ENCODE measurements at regions not wholly inside any gene's neighbourhood (a gene's known extent, or its start where the extent isn't known, plus 50 kb on each side); places are given as distances from the start of the nearest gene placed in this dataset.
A peak's percentile ranks its signal among the peaks of the same experiment; 100 is the strongest.
"Not testable (repeated sequence)": the region's sequence is repeated elsewhere in the genome, so short reads cannot be mapped to it uniquely, and the experiment has no call there.

DNA sequence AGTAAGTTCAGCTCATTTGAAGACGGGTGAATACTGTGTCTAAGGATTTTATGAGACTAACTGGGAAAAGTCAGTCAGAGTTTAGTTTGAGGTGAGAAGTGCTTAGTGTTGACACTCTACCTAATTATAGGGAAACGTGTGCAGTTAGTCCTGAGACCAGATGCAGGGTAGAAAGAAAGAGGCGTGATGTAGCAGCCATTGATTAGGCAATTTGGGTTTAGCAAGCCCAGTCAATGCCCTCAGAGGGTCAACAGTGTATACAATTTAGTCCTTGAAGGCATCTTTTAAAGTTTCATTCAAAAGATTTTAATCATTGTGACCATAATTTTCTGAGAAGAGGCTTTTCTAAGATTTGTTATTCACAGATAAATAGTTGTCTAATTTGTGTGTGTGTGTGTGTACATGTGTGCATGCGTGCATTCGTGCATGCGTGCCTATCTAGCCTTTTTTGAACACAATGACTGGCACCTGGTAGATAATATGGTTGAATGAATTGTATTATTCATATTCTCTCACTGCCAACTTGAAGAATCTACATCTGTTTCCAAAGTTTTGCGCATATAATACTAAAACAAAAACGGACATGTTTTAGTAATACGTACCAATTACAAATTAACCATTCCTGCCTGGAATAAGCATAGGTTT, 332.9 kb downstream of the SRGAP2C start:
- no peaks in the 10 kb centered on the region for H3K9me3 ChIP-seq
- peaks cover 17% of the 10 kb centered on the region for H3K27me3 ChIP-seq
- H3K4me1 ChIP-seq, result peaks cover 6% of the 10 kb centered on the region
- H3K36me3 ChIP-seq, result no peaks in the 10 kb centered on the region
- ATAC-seq (no peak), DNase-seq (no peak)
- TF ChIP-seq, protein P1, sequence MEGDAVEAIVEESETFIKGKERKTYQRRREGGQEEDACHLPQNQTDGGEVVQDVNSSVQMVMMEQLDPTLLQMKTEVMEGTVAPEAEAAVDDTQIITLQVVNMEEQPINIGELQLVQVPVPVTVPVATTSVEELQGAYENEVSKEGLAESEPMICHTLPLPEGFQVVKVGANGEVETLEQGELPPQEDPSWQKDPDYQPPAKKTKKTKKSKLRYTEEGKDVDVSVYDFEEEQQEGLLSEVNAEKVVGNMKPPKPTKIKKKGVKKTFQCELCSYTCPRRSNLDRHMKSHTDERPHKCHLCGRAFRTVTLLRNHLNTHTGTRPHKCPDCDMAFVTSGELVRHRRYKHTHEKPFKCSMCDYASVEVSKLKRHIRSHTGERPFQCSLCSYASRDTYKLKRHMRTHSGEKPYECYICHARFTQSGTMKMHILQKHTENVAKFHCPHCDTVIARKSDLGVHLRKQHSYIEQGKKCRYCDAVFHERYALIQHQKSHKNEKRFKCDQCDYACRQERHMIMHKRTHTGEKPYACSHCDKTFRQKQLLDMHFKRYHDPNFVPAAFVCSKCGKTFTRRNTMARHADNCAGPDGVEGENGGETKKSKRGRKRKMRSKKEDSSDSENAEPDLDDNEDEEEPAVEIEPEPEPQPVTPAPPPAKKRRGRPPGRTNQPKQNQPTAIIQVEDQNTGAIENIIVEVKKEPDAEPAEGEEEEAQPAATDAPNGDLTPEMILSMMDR (IDR thresholded peaks at IDR 0.05), result no peak
- no peak overlapping the region for H3K27ac ChIP-seq
- no peak overlapping the region for H3K4me3 ChIP-seq
- intact Hi-C loops (cut with DNase I), result no loop called here

DNA sequence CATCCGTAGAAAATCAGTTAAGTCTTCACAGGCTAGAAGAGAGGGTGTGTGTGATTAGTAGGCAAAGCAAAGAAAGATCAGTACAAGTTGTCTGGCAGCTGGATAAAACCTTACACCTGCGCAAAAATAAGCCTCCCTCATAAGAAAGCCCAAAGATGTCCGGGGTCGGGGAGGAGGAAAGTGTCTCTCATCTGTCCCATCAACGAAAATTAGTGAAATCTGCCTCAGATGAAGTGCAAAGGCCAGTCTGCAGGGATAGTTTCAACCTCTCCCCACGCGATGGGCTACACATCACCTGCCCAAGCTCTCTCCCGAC, 333.9 kb downstream of the SRGAP2C start:
- H3K4me3 ChIP-seq, result peak overlapping the region; percentile 55

DNA sequence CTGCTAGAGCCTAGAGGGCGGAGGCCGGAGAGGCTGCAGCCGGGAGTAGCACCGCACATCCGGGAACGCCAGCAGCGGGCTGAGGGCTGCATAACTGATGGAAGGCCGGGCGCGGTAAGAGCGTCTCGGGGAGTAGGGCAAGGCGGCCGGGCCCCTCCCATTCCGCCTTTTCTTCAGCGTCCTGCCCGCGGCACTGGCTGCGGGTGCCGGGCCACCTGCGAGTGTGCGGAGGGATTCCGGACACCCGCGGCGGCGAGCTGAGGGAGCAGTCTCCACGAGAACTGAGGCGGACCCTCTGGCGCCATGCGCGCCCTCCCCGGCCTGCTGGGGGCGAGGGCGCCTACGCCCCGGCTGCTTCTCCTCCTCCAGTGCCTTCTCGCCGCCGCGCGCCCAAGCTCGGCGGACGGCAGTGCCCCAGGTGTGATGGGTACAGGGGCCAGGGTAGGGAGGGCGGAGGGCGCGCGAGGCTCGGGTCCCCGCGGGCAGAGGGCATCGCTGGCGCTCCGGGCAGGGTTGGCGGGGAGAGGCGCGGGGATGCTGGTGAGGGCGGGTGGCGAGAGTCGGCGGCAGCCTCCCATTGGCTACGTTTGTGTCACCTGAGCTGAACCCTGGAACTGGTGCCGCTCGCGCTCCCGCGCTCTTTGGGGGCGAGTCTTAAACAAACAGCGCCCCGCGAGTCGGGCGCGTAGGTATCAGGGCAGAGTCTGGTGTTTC, 334.4 kb downstream of the SRGAP2C start:
- DNase-seq (peak; percentile 81), ATAC-seq (peak; percentile 85)
- TF ChIP-seq, protein P1 (IDR thresholded peaks at IDR 0.05), result no peak
- intact Hi-C loops (cut with DNase I), result no loop called here
- H3K27me3 ChIP-seq, result peaks cover 17% of the 10 kb centered on the region
- peak overlapping the region; percentile 65 for H3K27ac ChIP-seq
- no peaks in the 10 kb centered on the region for H3K9me3 ChIP-seq
- H3K4me1 ChIP-seq, result peaks cover 6% of the 10 kb centered on the region
- peak overlapping the region; percentile 55 for H3K4me3 ChIP-seq
- no peaks in the 10 kb centered on the region for H3K36me3 ChIP-seq

More for the DNA sequence above, 333.9 kb downstream of the SRGAP2C start:
- intact Hi-C loops (cut with DNase I), result no loop called here
- Histone ChIP-seq H3K27ac (peak overlapping the region; percentile 65), H3K9me3 (no peaks in the 10 kb centered on the region), H3K36me3 (no peaks in the 10 kb centered on the region), H3K27me3 (peaks cover 17% of the 10 kb centered on the region), H3K4me1 (peaks cover 6% of the 10 kb centered on the region)
- TF ChIP-seq, protein P1 (IDR thresholded peaks at IDR 0.05), result no peak
- DNase-seq (no peak), ATAC-seq (no peak)

DNA sequence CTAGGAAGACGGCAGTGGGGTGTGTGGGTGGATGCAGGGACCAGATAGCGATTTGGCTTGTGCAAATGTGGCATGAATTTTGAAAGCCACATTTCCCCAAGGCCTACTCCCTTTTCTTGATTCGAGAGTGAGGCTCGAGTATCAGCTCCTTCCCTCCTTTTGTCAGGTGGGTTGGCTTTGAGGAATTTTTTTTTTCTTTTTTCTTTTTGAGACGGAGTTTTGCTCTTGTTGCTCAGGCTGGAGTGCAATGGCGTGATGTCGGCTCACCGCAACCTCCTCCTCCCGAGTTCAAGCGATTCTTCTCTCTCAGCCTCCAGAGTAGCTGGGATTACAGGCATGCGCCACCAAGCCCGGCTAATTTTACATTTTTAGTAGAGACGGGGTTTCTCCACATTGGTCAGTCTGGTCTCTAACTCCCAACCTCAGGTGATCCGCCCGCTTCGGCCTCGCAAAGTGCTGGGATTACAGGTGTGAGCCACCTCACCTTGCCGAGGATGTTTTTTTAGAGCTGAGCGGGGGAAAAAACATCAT, 335.0 kb downstream of the SRGAP2C start:
- H3K4me1 ChIP-seq; intact Hi-C loops (cut with DNase I); ATAC-seq; DNase-seq; H3K36me3 ChIP-seq; H3K9me3 ChIP-seq: not testable (repeated sequence)
- Histone ChIP-seq H3K27me3 (peaks cover 17% of the 10 kb centered on the region), H3K27ac (peak overlapping the region; percentile 65), H3K4me3 (peak overlapping the region; percentile 55)

DNA sequence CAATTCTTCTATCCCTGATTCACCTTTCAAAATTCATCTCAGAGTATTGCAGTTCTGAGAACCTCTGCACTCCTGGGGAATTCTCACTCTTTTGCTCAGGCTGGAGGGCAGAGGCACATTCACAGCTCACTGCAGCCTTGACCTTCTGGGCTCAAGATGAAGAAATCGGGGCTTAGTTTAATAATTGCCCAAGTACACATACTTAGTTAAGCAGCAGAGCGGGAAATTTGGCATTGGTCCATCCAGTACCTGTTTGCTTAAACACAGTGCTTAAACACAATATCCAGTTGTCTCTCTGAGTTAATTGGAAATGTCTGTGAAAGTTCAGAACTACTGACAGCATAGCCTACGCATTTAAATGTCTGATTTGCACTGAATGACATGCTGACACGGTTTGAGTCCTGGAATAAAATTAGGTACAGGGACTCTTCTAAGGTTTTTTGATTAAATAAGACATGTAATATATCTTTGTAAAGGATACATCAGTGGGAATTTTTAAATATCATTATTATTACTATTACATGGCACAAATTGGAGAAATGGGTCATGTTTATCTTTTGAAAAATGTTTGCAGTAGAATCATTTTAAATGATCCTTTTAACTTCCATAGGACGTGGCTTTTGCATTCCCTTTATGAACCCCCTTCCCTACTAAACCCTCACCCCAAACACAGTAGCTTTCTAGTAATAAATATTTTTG, 337.4 kb downstream of the SRGAP2C start:
- H3K27ac ChIP-seq, result no peak overlapping the region
- no peaks in the 10 kb centered on the region for H3K9me3 ChIP-seq
- ATAC-seq (peak; percentile 62), DNase-seq (no peak)
- peaks cover 17% of the 10 kb centered on the region for H3K27me3 ChIP-seq
- H3K36me3 ChIP-seq, result no peaks in the 10 kb centered on the region
- TF ChIP-seq, protein P1 (IDR thresholded peaks at IDR 0.05), result no peak
- intact Hi-C loops (cut with DNase I), result no loop called here
- no peak overlapping the region for H3K4me3 ChIP-seq
- no peaks in the 10 kb centered on the region for H3K4me1 ChIP-seq

DNA sequence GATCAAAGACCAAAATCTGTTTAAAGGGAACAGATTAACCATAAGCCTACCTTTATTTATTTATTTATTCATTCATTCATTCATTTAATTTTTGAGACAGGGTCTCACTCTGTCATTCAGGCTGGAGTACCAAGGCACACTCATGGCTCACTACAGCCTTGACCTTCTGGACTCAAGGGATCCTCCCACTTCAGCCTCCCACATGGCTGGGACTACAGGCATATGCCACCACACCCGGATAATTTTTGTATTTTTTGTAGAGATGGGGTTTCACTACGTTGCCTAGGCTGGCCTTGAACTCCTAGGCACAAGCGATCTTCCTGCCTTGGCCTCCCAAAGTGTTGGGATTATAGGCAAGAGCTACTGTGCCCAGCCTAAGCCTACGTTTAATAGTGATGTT, 338.3 kb downstream of the SRGAP2C start:
- DNase-seq; H3K4me3 ChIP-seq; H3K36me3 ChIP-seq; ATAC-seq; H3K9me3 ChIP-seq; intact Hi-C loops (cut with DNase I); H3K4me1 ChIP-seq; H3K27ac ChIP-seq: not testable (repeated sequence)
- H3K27me3 ChIP-seq, result peaks cover 17% of the 10 kb centered on the region

Data from upper lobe of right lung (tissue), 1 donor.